Globus pallidus (tissue), 1 donor: ENCODE measurements at regions not wholly inside any gene's neighbourhood (a gene's known extent, or its start where the extent isn't known, plus 50 kb on each side); places are given as distances from the start of the nearest gene placed in this dataset.
A peak's percentile ranks its signal among the peaks of the same experiment; 100 is the strongest.

Experiments
- DNase-seq: peaks from one replicate; pipeline ENCODE4 v3.0.0-alpha.2; 2015; ENCODE audit warnings: low spot score

DNA sequence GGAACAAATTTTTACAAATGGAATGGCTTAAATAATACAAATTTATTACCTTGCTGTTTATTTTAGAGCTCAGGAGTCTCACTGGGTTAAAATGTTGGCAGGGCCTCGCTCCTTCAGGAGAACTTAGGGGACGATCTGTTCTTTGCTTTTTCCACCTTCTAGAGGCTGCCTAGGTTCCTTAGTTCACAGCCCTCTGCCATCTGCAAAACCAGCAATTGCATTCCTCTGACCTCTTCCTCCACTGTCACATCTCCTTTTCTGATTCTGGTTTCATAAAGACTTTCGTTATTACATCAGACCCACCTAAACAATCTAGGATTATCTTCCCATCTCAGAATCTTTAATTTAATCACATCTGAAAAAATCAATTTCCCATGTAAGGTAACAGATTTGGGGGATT is 249.6 kb upstream of the SPRY2 start:
- no peak for DNase-seq

DNA sequence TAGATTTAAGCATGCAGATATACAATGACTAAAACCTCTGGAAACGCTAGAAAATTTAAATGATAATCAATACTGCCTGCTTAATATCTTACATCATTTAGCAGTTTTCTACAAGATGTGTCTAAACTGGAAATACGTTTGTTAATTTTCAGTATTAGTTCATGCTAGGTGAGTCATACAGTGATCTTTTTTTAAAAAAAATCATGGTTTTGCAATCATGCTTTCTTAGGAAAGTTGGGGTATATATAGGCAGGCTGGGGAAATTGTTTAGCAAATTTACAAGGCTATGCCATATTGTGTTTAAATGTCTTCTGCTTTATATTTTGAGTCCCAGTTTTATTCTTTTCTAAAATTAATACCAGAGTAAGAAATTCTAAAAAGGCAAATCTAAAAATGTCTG is 245.4 kb upstream of the SPRY2 start:
- no peak for DNase-seq

DNA sequence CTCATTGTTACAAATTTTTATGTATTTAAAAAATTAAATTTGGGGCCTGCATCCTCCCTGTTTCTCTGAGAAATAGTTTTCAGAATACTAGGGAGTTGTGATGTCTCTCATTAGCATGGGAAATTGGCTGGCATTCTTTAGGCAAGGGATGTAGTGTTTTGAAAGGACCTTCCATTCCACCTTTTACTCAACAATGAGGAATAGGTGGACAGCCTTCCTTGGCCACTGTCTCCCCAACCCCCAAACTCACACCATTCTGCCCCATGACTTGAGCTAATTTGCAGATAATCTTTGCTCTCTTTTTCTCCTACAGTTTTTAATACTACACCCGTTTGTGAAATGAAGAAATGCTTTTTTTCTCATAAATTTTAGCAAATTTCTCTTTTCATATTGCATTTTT is 244.6 kb upstream of the SPRY2 start:
- no peak for DNase-seq

DNA sequence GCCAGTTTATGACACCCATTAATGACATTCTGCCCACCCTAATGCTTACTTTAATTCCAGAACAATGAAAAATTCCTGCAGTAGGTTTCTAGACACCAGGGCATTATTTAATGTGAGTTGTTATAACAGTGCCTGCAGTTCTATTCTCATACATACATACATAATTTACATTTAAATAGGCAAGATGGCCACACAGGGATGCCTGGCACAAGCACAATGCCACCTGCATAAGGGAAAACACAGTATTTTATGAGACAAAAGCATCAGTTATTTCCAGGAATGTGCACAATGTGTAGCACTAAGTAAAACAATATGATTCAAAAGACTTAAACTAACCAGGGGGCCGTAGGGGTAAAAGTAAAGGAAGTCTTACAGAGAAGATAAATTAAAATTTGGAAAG is 243.9 kb upstream of the SPRY2 start:
- DNase-seq = no peak

DNA sequence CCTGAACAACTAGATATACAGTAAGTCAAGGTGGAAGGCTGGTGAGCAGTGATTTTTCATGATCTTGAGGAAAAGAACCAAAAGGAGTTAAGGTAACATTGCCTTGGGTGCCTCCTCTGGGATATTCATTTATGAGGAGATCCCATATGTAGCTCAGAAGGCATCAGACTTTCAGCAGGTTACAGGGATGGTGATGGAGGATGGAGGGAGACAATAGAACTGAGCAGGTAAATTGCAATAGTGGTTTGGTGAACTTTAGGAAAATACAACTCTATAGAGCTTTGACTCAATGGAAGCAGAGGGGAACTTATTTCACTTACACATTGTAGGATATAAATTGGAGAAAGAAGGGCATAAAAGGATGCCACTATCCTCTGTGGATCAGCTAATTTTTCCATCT is 243.4 kb upstream of the SPRY2 start:
- no peak for DNase-seq

DNA sequence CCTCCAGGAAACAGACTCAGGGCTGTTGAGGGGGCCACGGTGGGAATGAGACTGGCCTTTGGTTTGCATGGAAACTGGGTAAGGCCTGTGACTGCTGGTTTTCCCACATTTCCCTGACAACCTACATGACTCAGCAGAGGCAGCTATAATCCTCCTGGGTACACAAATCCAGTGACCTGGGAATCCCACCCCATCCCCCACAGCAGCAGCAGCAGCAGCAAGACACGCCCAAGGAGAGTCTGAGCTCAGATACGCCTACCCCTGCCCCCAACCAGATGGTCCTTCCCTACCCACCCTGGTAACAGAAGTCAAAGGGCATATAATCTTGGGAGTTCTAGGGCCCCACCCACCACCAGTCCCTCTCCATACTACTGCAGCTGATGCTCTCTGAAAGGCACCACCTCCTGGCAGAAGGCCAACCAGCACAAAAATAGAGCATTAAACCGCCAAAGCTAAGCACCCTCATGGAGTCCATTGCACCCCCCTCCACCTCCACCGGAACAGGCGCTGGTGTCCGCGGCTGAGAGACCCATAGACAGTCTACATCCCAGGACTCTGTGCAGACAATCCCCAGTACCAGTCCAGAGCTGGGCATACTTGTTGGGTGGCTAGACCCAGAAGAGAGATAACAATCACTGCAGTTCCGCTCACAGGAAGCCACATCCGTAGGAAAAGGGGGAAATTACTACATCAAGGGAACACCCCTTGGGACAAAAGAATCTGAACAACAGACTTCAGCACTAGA is 237.2 kb upstream of the SPRY2 start:
- DNase-seq = no peak

DNA sequence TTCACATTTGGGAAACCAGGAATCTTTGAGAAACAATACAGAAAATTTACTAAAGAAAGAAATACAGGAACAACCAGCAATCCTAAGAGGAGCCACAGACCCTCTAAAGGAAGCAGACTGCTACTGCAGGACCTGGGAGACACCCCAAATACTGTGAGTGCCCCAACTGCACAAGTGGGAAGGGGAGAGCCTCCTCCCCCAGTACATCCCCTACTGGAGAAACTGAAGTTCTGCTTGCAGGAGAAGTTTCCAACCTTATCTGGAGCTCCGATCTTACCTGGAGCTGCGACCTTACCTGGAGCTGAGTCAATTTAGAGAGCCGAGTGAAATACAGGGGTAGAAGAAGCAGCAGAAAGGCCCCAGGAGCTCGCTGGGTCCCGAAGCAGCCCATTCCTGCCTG is 236.4 kb upstream of the SPRY2 start:
- no peak for DNase-seq

DNA sequence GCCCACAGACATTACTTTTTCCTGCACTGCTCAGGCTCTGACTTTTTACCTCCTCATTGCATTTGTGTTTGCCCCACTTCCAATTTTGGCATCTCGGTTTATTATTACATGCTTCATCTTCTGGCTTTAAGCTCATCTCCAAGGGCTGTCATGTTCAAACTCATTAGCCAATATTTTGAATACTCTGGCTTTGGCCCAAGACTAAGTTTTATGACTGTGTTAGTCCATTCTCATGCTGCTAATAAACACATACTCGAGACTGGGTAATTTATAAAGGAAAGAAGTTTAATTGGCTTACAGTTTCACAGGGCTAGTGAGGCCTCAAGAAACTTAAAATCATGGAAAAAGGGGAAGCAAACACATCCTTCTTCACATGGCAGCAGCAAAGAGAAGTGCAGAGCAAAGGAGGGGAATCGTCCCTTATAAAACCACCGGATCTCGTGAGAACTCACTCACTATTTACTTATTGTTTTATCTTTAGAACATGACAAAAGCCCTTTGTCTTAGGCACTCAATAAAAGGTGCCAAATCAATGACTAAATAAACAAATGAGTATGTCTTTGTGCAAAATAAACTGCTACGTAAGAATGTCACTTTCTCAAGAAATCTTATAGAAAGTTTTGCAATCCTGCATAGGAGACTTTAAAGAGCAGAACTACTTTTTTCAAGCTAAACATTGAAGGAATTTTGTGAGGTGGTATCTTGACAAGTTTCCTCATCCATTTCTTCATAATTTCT is 233.4 kb upstream of the SPRY2 start:
- no peak for DNase-seq

DNA sequence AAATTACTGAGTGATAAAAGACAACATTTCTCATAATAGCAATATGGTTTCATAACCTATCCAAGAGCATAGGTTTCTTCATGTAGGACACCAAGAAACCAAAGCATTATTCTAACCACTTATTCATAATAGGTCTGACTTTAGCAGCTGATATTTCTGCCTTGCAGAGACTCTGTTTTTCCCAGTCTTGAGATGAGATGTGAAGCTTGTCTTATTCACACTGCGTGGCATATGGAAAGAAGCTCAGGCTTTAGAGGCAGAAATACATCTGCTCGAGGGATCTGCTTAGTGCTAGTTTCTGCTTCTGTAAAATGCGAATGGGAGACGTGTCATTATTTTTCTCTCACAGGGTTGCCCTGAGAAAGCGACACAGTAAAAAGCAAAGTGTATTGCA is 232.0 kb upstream of the SPRY2 start:
- no peak for DNase-seq

DNA sequence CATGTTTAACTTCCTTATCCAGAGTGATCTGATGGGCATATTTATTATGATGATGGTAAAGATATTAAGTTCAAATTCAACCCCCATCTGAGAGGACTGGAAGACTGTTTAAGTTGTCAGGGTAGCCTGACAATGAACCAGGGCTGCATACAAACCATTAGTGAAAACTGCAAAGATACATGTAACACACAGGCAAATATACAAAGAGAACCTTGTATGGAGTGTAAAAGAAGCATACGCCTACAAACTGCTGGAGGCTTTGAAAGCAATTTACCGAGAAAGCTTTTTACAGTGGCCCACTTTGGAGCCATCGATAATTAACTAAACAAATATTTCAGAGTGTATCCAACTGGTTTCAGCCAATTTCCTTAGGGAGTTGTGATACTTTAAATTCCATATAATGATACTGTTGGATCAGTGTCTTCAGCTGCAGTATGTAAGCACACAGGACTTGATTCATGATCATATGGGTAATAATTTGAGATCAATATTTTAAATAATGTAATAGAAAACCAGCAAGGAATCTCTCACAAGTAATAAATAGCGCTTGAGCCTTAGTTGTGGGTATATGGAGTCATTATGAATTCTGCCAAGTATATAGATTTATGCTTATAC is 231.5 kb upstream of the SPRY2 start:
- DNase-seq = no peak

DNA sequence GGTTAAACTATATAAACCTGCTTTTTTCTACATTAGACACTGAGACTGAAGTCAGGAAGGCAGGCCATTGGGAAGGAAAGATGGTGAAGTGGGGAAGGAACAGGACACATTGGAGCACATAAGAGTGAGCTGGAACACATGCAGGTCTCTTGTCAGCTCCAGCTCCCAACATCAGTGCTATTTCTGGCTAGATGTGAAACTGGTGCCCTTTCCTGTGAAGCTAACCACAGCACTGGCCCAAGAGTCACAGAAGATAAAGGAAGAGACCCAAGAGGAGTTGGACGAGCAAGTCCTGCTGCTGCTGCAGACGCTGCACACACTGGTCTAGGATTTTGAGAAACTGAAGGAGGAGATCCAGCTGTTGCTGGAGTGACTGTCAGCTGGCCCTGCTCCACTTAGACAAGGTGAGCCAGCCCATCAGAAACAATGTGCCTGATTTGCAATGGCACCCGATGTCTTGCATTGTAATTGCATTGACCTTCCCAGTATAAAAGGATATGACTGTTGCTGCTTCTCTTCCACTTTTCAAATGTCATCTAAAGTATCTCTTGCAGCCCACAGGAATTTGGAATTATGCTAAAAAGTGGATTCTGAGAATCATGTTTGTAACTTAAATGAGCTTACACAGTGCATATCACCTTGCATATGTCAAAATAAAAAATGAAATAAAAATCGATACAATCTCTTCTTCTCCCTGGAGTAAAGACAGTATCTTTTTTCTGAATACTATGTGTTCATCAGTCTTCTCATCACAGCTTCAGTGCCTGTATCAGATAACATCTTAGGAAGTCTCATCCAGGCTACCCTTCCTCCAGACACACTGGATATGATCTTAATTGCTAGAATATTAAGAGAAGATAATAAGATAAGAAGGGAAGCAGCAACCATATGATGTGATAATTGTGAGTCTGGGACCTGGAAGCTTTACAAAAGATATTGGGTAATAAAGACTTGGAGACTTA is 230.7 kb upstream of the SPRY2 start:
- DNase-seq = no peak

DNA sequence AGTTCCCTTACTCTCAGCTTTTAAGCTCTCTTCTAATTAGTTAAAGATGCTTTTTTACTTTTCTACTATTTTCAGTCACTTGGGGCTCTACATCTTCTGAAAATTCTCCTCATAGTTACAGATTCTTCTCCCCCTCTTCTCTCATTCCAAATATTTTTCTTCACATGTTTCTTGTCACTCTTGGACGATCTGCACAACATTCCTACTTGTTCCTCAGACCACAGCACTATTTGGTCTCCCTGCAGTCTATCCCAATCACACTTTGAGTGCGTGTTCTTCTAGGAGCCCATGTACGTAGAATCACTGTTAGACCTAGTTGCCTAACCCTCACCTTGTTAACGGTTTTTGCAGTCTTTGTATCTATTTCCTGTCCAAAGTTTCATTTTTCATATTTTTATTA is 222.5 kb upstream of the SPRY2 start:
- no peak for DNase-seq

DNA sequence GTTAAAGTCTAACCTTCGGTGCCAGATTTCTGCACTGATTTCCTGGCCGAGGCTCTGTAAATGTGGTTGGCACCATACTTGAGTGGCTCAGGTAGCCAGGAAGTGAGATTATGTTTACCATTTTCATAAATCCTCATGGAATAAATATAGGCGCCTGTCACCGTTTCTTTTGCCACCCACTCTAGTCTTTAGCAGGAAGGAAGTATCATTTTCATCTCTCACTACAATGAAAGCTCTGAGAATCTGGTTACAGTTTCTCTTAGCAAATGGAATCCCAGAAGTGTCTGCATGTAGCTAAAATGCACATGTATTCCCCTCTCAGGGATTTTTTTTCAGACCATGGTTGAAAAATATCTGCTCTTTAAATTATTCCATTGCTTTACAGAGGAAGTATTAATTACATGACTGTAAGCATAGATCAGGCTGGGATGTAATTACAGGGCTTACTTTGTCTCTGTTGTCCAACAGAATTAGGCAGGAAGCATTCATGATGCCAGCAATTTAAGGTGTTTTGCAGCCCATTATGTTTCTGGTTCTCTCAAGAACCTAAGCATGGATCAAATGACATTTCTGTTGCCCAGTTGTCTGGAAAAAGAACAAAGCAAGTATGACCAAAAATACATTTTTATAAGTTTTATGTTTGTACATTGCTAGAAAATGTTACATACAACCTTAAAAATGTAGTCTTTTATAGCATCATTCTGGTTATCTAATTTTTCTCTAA is 221.7 kb upstream of the SPRY2 start:
- DNase-seq = no peak

DNA sequence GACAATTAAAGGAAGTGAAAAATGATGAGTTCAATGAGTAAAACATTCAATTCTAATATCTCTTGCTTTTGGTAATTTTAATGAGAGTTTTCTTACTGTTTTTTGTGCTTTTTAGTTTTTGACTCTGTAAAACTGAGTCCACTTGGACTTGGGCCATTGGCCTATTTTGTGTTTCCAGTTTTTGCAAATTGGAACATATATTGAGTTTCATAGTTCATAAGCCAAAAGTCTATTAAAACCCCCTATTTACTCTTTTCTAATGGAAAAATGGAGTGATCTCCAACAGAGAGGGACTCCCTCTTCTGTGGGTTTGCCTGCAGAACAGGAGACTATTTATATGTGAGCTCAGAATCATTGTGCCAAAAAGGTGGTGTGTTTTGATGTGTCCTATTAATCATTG is 219.7 kb upstream of the SPRY2 start:
- no peak for DNase-seq

DNA sequence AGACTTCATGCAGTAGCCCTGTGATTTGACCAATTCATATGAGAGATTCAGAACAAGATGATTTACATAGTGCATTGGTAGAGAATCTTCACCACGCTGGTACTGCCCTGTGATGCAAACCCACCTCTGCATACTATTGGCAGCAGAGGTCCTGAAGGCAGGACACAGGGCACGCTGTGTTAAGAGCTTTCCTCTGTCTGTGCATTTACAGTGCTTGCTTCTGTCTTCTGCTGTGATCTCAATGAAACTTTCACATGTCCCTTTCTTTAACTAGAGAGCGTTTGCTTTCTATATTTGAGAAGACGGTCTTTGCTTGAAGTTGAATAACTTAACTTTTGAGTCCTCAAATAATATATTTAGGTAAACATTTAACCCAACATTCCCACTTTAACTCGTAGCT is 219.0 kb upstream of the SPRY2 start:
- no peak for DNase-seq

DNA sequence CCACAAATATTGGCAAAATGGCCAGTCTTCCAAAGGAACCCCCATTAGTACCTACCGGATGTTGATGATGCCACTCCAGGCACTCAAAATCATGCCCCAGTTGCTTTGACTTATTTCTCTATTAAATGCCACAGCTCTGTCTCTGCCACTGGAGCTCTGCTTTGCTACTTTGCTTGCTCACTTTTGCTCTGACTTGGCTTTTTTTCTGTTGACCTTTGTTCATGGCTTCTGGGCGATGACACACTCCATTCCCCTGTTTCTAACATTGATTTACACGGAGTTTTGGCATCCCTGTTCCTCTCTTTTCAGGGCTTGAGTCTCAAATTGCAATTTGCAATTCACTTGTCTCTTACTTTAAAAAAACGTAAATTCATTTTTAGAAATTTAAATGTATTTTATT is 217.1 kb upstream of the SPRY2 start:
- no peak for DNase-seq

DNA sequence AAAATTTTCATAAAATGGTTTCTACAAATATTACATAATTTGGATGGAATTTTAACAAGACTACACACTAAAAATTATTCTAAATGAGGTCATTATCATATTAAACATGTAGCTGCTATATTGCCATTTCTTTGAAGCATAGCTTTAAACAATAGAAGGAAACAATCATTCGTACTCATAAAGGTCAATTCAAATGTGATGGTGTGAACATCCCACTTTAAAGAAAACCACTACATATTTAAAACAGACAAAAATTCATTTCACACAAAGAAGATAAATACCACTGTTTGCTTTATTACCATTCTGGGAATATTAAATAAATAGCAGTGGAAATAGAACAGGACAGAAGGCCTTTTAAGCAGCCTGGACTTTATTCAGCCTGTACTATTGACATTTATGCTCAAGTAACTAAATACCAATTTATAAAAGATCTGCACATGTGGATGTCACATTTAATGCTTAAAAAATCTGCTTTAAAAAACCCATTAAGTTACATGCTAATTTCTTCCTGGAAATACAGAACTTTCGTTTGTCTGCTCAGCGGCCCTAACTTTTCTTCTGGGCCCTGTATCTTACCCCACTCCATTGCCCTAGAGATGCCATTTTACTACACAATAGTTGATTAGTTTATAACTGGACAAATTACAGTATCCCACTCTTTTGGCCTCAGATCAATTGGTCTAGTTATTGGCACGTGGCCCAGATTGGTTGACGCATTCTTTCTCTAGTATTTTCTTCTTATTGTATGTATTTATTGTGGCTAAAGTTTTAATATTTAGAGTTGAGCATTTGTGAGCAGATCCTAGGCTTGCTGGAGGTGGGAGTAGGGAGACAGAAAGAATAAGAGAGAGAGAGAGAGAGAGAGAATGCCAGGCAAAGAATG is 215.1 kb upstream of the SPRY2 start:
- no peak for DNase-seq

DNA sequence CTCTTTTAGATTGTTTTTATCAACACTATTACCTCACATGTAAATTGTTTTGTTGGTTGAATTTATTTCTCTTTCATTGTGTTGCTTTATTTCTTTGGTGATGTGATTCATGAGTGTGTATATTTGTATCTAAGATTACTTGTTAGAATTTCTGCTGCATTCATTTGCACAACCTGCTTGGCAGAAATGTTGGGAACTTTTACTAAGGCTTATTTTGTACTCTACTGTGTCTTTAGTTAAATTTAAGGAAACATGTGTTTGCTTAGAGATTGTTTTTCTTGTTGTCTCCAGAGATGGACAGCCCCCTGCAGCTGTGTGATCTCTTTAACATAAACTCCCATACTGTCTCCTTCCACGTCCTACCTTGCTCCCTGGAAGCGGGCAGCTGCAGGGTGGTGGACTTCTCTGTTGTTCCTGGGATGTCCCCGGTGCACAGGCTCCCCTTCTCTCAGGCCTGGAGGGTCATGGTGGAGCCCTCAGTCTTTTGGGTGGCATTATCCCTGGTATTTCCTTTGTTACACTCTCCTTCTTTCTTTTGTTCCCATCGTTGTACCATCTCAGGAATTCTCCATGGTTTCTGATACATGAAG is 212.0 kb upstream of the SPRY2 start:
- no peak for DNase-seq

DNA sequence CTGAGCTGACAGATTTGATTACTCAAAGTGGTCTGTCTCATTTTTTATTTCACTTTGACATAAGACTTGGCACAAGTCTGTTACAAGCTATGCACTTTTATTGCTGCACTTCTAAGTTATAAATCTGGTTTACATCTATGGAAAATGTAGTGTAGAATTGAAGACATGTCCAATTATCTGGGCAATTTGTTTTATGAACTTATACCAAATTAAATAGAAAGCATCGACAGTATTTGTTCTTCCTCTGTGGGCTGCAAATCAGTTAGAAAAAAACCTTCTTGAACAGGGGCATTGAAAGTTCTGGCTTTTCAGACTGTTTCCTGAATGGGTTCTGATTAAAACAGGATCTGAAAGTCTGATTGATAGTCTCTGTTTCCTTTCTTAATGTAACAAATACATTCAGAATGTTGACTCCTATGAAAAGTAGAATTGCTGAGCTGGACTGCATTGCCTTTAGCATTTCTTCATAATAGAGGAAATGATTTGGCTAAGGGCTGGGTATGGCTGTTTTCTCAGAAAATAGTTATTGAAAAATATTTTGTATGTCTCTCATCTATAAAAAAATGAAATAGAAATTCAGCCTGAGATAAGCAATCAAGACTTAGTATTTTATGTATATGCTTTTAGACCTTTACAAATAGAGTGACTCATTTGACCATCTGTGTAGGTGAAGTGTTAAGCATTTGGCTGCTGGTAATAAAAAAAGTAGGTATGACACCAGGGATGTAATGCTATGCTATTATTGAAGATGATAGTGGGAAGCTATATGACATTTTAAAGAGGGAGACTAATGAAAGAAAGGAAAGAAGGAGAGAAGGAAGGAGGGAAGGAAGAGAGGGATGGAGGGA is 210.9 kb upstream of the SPRY2 start:
- peak; percentile 28 for DNase-seq
